Natural killer cell (primary cell): ENCODE measurements at regions not wholly inside any gene's neighbourhood (a gene's known extent, or its start where the extent isn't known, plus 50 kb on each side); places are given as distances from the start of the nearest gene placed in this dataset.

ENCODE experiments used
- ATAC-seq, 3 donors: fragments of 150-1000 bp in 2 of 3; fragments of 200-7000 bp in 1 of 3; cut with Tn5 transposase; 1 replicate in 1 of 3; 2 replicates in 2 of 3; pipeline ENCODE4 v1.10.0; 2021; ENCODE audit warnings: mild to moderate bottlenecking in 2 of 3, moderate library complexity in 2 of 3
- DNase-seq, 2 donors: peaks; one replicate each; pipeline versions ENCODE4 v3.0.0 to v3.0.0-alpha.2; 2013 to 2021; ENCODE audit warnings: mixed read lengths in 1 of 2
- H3K27ac ChIP-seq: one replicate; pipeline ENCODE4 v1.5.1; 2013; ENCODE audit warnings: mild to moderate bottlenecking, low read length
- H3K27me3 ChIP-seq: one replicate; pipeline ENCODE4 v1.6.1; 2013; ENCODE audit warnings: low read length; ENCODE audit not compliant: control insufficient read depth, insufficient read depth
- H3K36me3 ChIP-seq: one replicate; pipeline ENCODE4 v1.6.1; 2013; ENCODE audit warnings: low read length; ENCODE audit not compliant: control insufficient read depth, insufficient read depth
- H3K4me1 ChIP-seq: one replicate; pipeline ENCODE4 v1.6.1; 2013; ENCODE audit warnings: low read length; ENCODE audit not compliant: control insufficient read depth, insufficient read depth
- H3K4me3 ChIP-seq: one replicate; pipeline ENCODE4 v1.5.1; 2013; ENCODE audit warnings: low read length
- H3K9me3 ChIP-seq: one replicate; pipeline ENCODE4 v1.6.1; 2013; ENCODE audit warnings: low read length; ENCODE audit not compliant: control insufficient read depth, insufficient read depth
- H3K27ac Mint-ChIP-seq, 2 donors: one replicate each; pipeline ENCODE4 v1.8.0; 2022; ENCODE audit warnings: mild to moderate bottlenecking in 2 of 2, mixed read lengths in 2 of 2, moderate library complexity in 1 of 2
- H3K27me3 Mint-ChIP-seq, 2 donors: one replicate each; pipeline ENCODE4 v1.8.0; 2022; ENCODE audit warnings: low read depth in 2 of 2, mixed read lengths in 2 of 2
- H3K36me3 Mint-ChIP-seq: one replicate; pipeline ENCODE4 v1.8.0; 2022; ENCODE audit warnings: mixed read lengths
- H3K4me1 Mint-ChIP-seq, 2 donors: one replicate each; pipeline ENCODE4 v1.8.0; 2022; ENCODE audit warnings: mixed read lengths in 2 of 2
- H3K4me3 Mint-ChIP-seq: one replicate; pipeline ENCODE4 v1.8.0; 2022; ENCODE audit warnings: mild to moderate bottlenecking, moderate library complexity, mixed read lengths
- H3K9me3 Mint-ChIP-seq, 2 donors: one replicate each; pipeline ENCODE4 v1.8.0; 2022; ENCODE audit warnings: mixed read lengths in 2 of 2
- CTCF ChIP-seq: fragments of 200-600 bp; IDR thresholded peaks from one replicate; pipeline ENCODE4 v1.8.0; 2022; ENCODE audit warnings: antibody characterized with exemption
- WGBS: methylation state at CpG from one replicate; pipeline ENCODE4 v1.1.7; 2013; ENCODE audit warnings: missing lambda C conversion rate; ENCODE audit not compliant: insufficient coverage; 5-methylcytosine and 5-hydroxymethylcytosine counted together
- intact Hi-C: fragments of 100-400 bp; cut with micrococcal nuclease; formaldehyde crosslinking; loops from one replicate; pipeline ENCODE4 v1.14.2; 2022

GRCh38 chr4:151955721-151956380, 195.0 kb upstream of the GATB start:
- Mint-ChIP-seq H3K27me3 (peaks cover 0 to 13% of the 10 kb centered on the region in 2 donors), H3K9me3 (no peaks in the 10 kb centered on the region), H3K36me3 (no peaks in the 10 kb centered on the region), H3K27ac (no peak overlapping the region), H3K4me3 (no peak overlapping the region), H3K4me1 (no peaks in the 10 kb centered on the region)
- ATAC-seq = no peak
- no peaks in the 10 kb centered on the region for H3K36me3 ChIP-seq
- no peak overlapping the region for H3K27ac ChIP-seq
- no peak for TF ChIP-seq CTCF
- H3K4me3 ChIP-seq = no peak overlapping the region
- 89% methylated on average over 4 of the region's 5 CpGs for WGBS
- intact Hi-C loops = no loop called here
- no peaks in the 10 kb centered on the region for H3K27me3 ChIP-seq
- H3K9me3 ChIP-seq = no peaks in the 10 kb centered on the region
- DNase-seq = no peak
- no peaks in the 10 kb centered on the region for H3K4me1 ChIP-seq

- H3K27ac ChIP-seq = no peak overlapping the region
- Mint-ChIP-seq H3K27ac (no peak overlapping the region), H3K9me3 (no peaks in the 10 kb centered on the region), H3K4me1 (no peaks in the 10 kb centered on the region), H3K4me3 (no peak overlapping the region), H3K36me3 (no peaks in the 10 kb centered on the region), H3K27me3 (peaks cover 0 to 13% of the 10 kb centered on the region in 2 donors)
- intact Hi-C loops = no loop called here
- no peak for TF ChIP-seq CTCF
- H3K9me3 ChIP-seq = no peaks in the 10 kb centered on the region
- no peaks in the 10 kb centered on the region for H3K36me3 ChIP-seq
- DNase-seq = no peak
- no peaks in the 10 kb centered on the region for H3K4me1 ChIP-seq
- ATAC-seq = no peak
- WGBS = 86% methylated on average over 6 of the region's 6 CpGs
- no peaks in the 10 kb centered on the region for H3K27me3 ChIP-seq
- no peak overlapping the region for H3K4me3 ChIP-seq
These were observed 193.1 kb upstream of the GATB start for GRCh38 chr4:151953795-151954372.

GRCh38 chr4:151953312-151953711, 192.5 kb upstream of the GATB start:
- Histone ChIP-seq H3K36me3 (no peaks in the 10 kb centered on the region), H3K27me3 (no peaks in the 10 kb centered on the region), H3K4me3 (no peak overlapping the region), H3K9me3 (no peaks in the 10 kb centered on the region), H3K4me1 (no peaks in the 10 kb centered on the region), H3K27ac (no peak overlapping the region)
- Mint-ChIP-seq H3K9me3 (no peaks in the 10 kb centered on the region), H3K36me3 (no peaks in the 10 kb centered on the region), H3K4me1 (no peaks in the 10 kb centered on the region), H3K27ac (no peak overlapping the region), H3K27me3 (peaks cover 0 to 13% of the 10 kb centered on the region in 2 donors), H3K4me3 (no peak overlapping the region)
- intact Hi-C loops = no loop called here
- DNase-seq (no peak), ATAC-seq (peak in 1 of 3 donors; percentile 11)
- WGBS = 93% methylated on average over 1 of the region's 1 CpG
- no peak for TF ChIP-seq CTCF
